ENCODE measurements at regions not wholly inside any gene's neighbourhood (a gene's known extent, or its start where the extent isn't known, plus 50 kb on each side); places are given as distances from the start of the nearest gene placed in this dataset.
A peak's percentile ranks its signal among the peaks of the same experiment; 100 is the strongest.
"Not testable (repeated sequence)": the region's sequence is repeated elsewhere in the genome, so short reads cannot be mapped to it uniquely, and the experiment has no call there.

DNA sequence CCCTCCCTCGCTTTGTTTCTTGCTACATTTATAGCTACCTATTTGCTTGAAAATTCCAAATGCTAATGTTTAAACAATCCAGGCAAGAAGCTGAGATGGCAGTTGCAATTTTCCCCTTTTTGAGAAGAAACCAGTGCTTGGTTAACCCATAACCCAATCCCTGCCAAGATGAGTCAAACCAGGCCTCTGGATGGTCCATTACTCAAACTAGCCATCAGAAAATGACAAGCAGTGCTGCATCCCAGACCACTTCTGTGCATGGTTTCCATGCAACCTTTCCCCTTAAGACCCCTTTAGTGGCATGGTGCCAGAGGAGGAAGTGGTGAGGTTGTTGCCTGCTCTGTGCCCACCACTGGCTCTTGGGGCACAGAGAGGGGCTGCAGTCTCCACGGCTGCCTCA, 131.2 kb upstream of the RMP24 start:
- ATAC-seq (replicated peaks): no peak

DNA sequence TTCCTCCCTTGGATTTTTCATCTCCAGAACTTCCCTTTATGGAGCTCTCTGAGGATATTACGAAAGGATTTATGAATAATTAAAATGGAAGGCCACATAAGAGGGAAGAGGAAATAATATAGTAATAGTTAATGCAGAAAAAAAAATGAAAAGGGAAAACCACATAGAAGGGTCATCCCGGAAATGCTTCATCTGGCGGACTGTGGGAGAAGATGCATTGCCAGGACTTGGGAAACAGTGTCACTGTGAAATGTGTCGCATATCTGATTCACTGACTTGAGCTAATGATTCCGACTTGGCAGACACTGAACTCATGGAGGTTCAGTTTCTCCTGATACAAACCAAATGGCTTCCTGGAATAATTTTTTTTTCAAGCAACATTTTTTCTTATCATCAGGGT, 129.9 kb upstream of the RMP24 start:
- H3K27ac Mint-ChIP-seq: no peak overlapping the region

More for the DNA sequence above, 131.2 kb upstream of the RMP24 start:
- H3K9me3 Mint-ChIP-seq: no peaks in the 10 kb centered on the region
- H3K4me1 Mint-ChIP-seq: no peaks in the 10 kb centered on the region
- peaks cover 18% of the 10 kb centered on the region for H3K27me3 Mint-ChIP-seq
- no peaks in the 10 kb centered on the region for H3K36me3 Mint-ChIP-seq (ENCODE audit: low read depth)
- H3K4me3 Mint-ChIP-seq: no peak overlapping the region
- H3K27ac Mint-ChIP-seq: no peak overlapping the region

DNA sequence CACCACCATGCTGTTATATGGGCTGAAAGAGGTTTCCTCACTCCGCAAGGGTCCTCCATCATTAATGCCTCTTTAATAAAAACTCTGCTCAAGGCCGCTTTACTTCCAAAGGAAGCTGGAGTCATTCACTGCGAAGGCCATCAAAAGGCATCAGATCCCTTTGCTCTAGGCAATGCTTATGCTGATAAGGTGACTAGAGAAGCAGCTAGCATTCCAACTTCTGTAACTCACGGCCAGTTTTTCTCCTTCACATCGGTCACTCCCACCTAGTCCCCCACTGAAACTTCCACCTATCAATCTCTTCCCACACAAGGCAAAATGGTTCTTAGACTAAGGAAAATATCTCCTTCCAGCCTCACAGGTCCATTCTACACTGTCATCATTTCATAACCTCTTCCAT, 124.2 kb upstream of the RMP24 start:
- not testable (repeated sequence) for H3K27ac Mint-ChIP-seq; H3K4me3 Mint-ChIP-seq; H3K9me3 Mint-ChIP-seq; H3K36me3 Mint-ChIP-seq (ENCODE audit: low read depth); H3K4me1 Mint-ChIP-seq; ATAC-seq (replicated peaks)
- peaks cover 21% of the 10 kb centered on the region for H3K27me3 Mint-ChIP-seq

More for the DNA sequence above, 129.9 kb upstream of the RMP24 start:
- no peak overlapping the region for H3K4me3 Mint-ChIP-seq
- ATAC-seq (replicated peaks): no peak
- H3K9me3 Mint-ChIP-seq: no peaks in the 10 kb centered on the region
- H3K27me3 Mint-ChIP-seq: peaks cover 18% of the 10 kb centered on the region
- H3K36me3 Mint-ChIP-seq (ENCODE audit: low read depth): no peaks in the 10 kb centered on the region
- H3K4me1 Mint-ChIP-seq: no peaks in the 10 kb centered on the region

DNA sequence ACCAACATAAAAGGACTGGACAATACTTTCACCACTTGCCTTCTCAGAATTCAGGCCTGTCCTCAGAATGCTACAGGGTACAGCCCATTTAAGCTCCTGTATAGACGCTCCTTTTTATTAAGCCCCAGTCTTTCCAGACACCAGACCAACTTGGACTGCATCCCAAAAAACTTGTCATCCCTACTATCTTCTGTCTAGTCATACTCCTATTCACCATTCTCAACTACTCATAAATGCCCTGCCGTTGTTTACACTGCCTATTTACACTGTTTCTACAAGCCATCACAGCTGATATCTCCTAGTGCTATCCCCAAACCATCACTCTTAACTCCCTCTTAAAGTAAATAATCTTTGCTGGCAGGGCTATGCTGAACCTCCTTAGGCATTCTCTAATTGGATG, 123.2 kb upstream of the RMP24 start:
- not testable (repeated sequence) for H3K4me3 Mint-ChIP-seq; H3K27ac Mint-ChIP-seq; H3K4me1 Mint-ChIP-seq; ATAC-seq (replicated peaks); H3K9me3 Mint-ChIP-seq; H3K36me3 Mint-ChIP-seq (ENCODE audit: low read depth)
- peaks cover 21% of the 10 kb centered on the region for H3K27me3 Mint-ChIP-seq

DNA sequence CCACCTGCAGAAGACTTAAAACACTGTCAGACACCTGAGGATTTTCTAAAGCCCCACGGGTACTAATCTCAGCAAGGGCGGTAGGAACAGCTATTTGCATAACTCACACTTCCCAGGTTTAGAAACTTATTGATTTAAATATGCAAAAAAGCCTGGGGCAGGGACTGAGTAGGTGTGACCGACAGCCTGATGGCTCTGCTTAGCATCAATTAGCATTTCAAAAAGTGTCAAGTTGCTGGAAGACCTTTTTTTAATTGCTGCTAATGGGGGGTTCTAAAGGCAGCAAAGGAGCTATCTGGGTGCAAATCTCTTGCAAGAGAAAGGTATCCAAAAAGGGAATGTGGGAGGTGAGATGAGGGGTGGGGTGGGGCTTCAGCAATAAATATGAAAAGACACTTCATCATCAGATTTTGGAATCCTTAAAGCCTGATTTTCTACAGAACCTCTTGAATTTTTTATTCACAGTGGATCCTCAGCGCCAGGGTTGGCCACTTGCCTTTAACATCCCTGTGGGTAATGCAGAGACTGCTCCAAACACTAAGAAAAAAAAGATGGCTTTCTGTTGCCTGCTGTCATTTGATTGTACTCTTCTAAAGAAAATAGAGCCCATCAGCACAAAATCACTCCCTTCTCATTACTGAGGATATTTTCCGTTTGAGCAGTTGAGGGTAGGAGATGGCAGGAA, 121.1 kb upstream of the RMP24 start:
- H3K9me3 Mint-ChIP-seq: peaks cover 2% of the 10 kb centered on the region
- no peak overlapping the region for H3K4me3 Mint-ChIP-seq
- H3K4me1 Mint-ChIP-seq: no peaks in the 10 kb centered on the region
- H3K27me3 Mint-ChIP-seq: peaks cover 12% of the 10 kb centered on the region
- no peak overlapping the region for H3K27ac Mint-ChIP-seq
- H3K36me3 Mint-ChIP-seq (ENCODE audit: low read depth): no peaks in the 10 kb centered on the region
- no peak for ATAC-seq (replicated peaks)

DNA sequence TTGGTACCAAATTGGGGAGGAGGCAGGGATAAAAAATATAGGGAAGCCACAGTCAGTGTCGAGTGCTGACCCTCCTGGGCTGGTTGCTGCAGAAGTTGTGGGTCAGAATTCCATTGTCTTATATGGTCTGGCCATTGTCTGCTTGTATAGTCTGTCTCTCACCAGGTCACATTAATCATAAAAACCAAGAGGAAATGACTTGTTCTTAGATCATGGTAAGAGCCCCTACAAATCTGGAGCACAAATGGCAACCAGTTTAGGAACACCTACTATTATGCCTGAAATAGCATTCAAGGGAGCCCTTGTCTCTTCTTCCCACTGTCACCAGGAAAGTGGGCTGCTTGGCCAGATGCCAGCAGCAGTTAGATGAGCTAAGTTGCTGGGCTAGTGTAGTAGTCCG, 119.7 kb upstream of the RMP24 start:
- Mint-ChIP-seq H3K27ac (no peak overlapping the region), H3K9me3 (peaks cover 3% of the 10 kb centered on the region), H3K4me1 (no peaks in the 10 kb centered on the region), H3K4me3 (no peak overlapping the region), H3K27me3 (peaks cover 14% of the 10 kb centered on the region), H3K36me3 (ENCODE audit: low read depth) (no peaks in the 10 kb centered on the region)
- ATAC-seq (replicated peaks): no peak

DNA sequence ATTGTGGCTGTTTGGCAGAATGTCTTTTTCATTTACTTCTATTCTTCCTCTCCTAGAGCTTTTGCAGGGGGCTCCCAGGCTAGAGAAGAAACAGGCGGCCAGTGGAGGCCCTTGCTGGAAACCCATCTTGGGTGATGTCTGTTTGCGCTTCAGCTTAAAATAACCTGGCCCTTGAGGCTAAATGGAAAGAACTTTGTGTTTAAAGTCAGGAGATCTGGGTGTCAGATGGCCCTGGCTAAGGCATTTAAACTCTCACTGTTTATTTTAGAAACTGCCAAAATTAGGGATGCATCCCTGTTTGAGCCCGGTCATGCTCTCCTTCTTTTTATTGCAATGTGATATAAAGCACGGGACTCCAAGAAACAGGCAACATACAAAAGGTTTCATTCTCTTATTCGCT, 118.4 kb upstream of the RMP24 start:
- ATAC-seq (replicated peaks): no peak
- Mint-ChIP-seq H3K9me3 (peaks cover 3% of the 10 kb centered on the region), H3K27me3 (peaks cover 17% of the 10 kb centered on the region), H3K36me3 (ENCODE audit: low read depth) (no peaks in the 10 kb centered on the region), H3K27ac (no peak overlapping the region), H3K4me3 (no peak overlapping the region), H3K4me1 (no peaks in the 10 kb centered on the region)

DNA sequence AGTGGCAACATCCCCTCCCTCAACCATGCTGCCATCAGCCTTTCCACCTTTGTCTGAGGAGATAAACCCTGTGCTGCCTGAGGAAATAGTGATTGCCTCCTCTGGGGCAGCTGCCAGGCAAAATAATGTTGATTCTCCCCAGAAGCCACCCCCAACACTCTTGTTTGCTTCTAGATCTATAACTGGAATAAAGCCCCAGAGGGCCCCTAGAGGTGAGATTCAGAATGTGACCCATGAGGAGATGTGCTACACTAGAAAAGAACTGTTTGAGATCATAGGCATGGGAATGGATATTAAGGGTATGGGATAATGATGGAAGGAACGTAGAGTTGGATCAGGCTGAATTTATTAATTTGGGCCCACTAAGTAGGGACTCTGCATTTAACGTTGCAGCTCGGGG, 116.3 kb upstream of the RMP24 start:
- ATAC-seq (replicated peaks): no peak
- Mint-ChIP-seq H3K27ac (no peak overlapping the region), H3K4me1 (no peaks in the 10 kb centered on the region), H3K4me3 (no peak overlapping the region), H3K36me3 (ENCODE audit: low read depth) (no peaks in the 10 kb centered on the region), H3K9me3 (peaks cover 3% of the 10 kb centered on the region), H3K27me3 (peaks cover 23% of the 10 kb centered on the region)

DNA sequence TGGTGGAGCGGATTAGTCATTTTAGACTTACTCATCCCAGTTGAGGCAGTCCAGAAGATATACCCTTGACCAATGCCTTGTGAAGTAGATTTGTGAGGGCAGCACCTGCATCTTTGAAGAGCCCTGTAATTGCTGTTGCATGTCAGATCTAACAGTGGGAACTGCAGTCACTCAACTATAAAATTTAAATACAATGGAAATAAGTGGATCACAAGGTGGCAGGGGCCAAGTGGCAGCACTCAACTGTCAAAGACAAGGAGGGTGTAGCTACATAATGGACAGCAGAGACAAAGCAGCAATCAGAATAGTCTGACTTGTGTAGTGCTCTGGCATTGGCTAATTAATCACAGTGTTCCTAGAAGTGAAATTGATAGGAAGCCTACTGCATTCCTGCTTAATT, 115.8 kb upstream of the RMP24 start:
- not testable (repeated sequence) for H3K4me3 Mint-ChIP-seq; H3K9me3 Mint-ChIP-seq; H3K36me3 Mint-ChIP-seq (ENCODE audit: low read depth); ATAC-seq (replicated peaks); H3K4me1 Mint-ChIP-seq; H3K27ac Mint-ChIP-seq
- peaks cover 23% of the 10 kb centered on the region for H3K27me3 Mint-ChIP-seq

DNA sequence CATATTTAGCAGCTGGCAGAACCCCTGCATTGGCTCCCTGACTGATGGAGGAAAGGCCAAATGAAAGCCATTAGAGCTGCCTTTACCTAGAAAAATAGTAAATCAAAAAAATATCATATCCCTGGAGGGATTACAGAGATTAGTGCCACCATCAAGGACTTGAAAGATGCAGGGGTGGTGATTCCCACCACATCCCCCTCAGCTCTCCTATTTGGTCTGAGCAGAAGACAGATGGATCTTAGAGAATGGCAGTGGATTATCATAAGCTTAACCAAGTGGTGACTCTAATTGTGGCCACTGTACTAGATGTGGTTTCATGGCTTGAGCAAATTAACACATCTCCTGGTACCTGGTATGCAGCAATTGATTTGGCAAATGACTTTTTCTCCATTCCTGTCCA, 114.9 kb upstream of the RMP24 start:
- H3K9me3 Mint-ChIP-seq: not testable (repeated sequence)

DNA sequence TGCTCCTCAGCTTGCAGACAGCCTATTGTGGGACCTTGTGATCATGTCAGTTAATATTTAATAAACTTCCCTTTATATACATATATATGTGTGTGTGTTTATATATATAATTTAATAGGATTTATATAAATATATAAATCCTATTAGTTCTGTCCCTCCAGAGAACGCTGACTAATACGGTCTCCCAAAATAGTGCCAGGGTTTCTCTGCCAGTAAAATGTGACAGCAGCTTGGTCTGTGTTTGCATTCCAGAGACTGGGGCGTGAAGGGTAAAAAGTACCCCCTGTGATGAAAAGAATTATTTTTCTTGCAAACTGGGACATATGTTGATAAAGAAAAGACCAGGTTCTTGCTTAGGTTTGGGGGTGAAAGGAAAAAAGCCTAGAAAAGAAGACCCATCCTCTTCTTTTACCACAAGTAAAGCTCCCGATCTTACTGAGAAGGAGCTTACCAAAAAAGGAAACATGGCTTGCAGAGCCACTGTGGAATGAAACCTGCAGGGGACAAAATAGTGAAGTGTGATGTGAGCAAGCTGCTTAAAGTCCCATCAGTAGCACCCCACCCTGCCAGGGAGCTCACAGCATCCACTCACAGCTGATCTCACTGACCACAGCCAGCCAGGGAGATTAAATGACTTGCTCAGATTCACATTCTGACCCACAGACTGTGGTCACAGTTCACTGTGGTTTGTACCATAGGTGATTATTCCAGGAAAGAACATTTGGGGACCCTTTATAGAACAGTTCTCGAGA, 110.9 kb upstream of the RMP24 start:
- no peaks in the 10 kb centered on the region for H3K9me3 Mint-ChIP-seq
- H3K36me3 Mint-ChIP-seq (ENCODE audit: low read depth): no peaks in the 10 kb centered on the region
- H3K4me1 Mint-ChIP-seq: no peaks in the 10 kb centered on the region
- no peak overlapping the region for H3K4me3 Mint-ChIP-seq
- H3K27ac Mint-ChIP-seq: no peak overlapping the region
- peaks cover 9% of the 10 kb centered on the region for H3K27me3 Mint-ChIP-seq
- peak; percentile 51 for ATAC-seq (replicated peaks)

More for the DNA sequence above, 114.9 kb upstream of the RMP24 start:
- H3K4me3 Mint-ChIP-seq; H3K36me3 Mint-ChIP-seq (ENCODE audit: low read depth); H3K27ac Mint-ChIP-seq; H3K4me1 Mint-ChIP-seq; ATAC-seq (replicated peaks): not testable (repeated sequence)
- H3K27me3 Mint-ChIP-seq: peaks cover 18% of the 10 kb centered on the region

DNA sequence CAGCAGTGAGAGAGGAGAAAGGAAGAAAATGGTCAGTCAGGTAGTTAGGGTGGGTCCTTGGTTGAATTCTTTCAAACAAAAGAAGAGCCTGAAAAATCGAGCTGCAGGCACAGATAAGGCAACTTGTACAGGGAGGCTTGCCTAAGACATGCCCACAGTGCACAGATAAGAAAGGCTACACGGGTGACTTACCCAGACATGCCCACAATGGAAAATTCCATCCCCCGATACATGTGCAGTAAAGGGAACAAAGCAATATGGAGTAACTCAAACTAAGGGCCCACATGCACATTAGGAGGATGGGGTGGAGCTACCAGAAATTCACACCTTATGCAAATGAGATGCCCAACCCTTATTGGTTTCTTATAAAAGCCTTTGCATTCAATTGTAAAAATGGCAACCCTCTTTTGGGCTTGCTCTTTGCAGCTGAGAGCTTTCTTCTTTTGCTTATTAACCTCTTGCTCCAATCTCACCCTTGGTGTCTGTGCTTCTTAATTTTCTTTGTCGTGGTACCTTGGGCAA, 110.3 kb upstream of the RMP24 start:
- Mint-ChIP-seq H3K36me3 (ENCODE audit: low read depth) (no peaks in the 10 kb centered on the region), H3K27me3 (peaks cover 9% of the 10 kb centered on the region), H3K9me3 (no peaks in the 10 kb centered on the region), H3K4me1 (no peaks in the 10 kb centered on the region), H3K27ac (no peak overlapping the region), H3K4me3 (no peak overlapping the region)
- ATAC-seq (replicated peaks): peak; percentile 21

DNA sequence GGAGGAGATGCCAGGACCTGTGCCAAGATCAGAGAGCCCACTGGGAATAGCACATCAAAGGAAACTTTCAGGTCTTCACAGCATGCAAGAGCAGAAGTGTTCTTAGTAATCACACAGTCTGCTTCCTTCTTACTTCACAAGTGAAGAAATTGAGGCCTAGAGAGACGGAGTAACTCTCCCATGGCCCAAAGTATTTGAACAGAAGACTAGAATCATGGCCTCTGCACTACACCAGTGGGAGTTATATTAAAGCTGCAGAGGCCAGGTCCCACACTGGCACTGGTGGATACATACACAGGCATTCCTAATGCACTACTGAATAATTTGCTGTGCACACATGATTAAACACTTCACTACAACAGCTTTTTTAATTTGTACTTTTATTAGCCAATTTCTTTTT, 107.6 kb upstream of the RMP24 start:
- Mint-ChIP-seq H3K9me3 (no peaks in the 10 kb centered on the region), H3K27ac (no peak overlapping the region), H3K27me3 (peaks cover 5% of the 10 kb centered on the region), H3K4me3 (no peak overlapping the region), H3K4me1 (no peaks in the 10 kb centered on the region), H3K36me3 (ENCODE audit: low read depth) (no peaks in the 10 kb centered on the region)
- no peak for ATAC-seq (replicated peaks)

DNA sequence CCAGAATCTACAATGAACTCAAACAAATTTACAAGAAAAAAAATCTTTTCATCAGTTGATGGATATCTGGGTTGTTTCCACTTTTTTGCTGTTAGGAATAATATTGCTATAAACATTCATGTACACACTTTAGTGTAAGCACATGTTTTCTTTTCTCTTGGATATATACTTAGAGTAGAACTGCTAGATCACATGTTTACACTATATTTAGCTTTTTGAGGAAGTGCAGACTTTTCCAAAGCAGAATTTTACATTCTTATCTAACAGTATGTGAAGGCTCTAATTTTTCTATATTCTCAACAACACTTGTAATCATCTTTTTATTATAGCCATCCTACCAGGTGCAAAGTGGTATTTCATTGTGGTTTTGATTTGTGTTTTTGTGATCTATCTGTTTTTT, 103.6 kb upstream of the RMP24 start:
- Mint-ChIP-seq H3K36me3 (ENCODE audit: low read depth) (no peaks in the 10 kb centered on the region), H3K27ac (no peak overlapping the region), H3K4me1 (no peaks in the 10 kb centered on the region), H3K9me3 (no peaks in the 10 kb centered on the region), H3K27me3 (peaks cover 11% of the 10 kb centered on the region), H3K4me3 (no peak overlapping the region)
- no peak for ATAC-seq (replicated peaks)

DNA sequence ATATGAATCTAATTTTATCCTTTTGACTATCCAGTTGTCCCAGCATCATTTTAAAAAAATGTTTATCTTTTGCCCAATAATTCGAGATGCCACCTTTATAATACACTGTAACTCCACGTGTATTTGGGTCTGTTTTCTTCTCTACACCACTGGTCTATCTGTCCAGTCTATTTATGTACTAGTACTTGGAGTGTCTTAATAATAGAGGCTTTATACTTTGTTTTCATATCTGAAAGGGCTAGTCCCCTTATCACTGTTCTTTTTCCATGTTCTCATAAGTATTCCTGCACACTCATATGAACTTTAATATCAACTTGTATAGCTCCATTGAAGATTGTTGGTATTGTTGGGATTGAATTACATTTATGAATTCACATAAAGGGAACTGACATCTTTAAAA, 101.1 kb upstream of the RMP24 start:
- Mint-ChIP-seq H3K27ac (no peak overlapping the region), H3K36me3 (ENCODE audit: low read depth) (no peaks in the 10 kb centered on the region), H3K4me3 (no peak overlapping the region), H3K4me1 (no peaks in the 10 kb centered on the region), H3K27me3 (peaks cover 11% of the 10 kb centered on the region), H3K9me3 (no peaks in the 10 kb centered on the region)
- no peak for ATAC-seq (replicated peaks)

All from activated T-helper 17 cell treated with anti-CD3 and anti-CD28 coated beads, Interleukin-2, amount 50 U/mL, for 72 hours (primary cell).